H9 (cell line): ENCODE measurements at regions not wholly inside any gene's neighbourhood (a gene's known extent, or its start where the extent isn't known, plus 50 kb on each side); places are given as distances from the start of the nearest gene placed in this dataset.

Source experiments
- DNase-seq: peaks from one replicate; pipeline ENCODE4 v3.0.0-alpha.2; 2017
- H2AFZ ChIP-seq: one replicate; pipeline ENCODE4 v1.6.1; 2013; ENCODE audit warnings: mild to moderate bottlenecking, low read length, control low read depth, moderate library complexity
- H2AK5ac ChIP-seq: 2 replicates; pipeline ENCODE4 v1.6.1; 2013; ENCODE audit warnings: low read length, control low read depth, mixed read lengths; ENCODE audit not compliant: insufficient read length
- H2BK120ac ChIP-seq: one replicate; pipeline ENCODE4 v1.6.1; 2013; ENCODE audit warnings: low read depth, mild to moderate bottlenecking, low read length, control low read depth, inconsistent platforms; ENCODE audit not compliant: poor library complexity, severe bottlenecking
- H2BK12ac ChIP-seq: 2 replicates; pipeline ENCODE4 v1.6.1; 2013; ENCODE audit warnings: low read length, control low read depth, mixed read lengths, low read depth; ENCODE audit not compliant: insufficient read length
- H2BK15ac ChIP-seq: 2 replicates; pipeline ENCODE4 v1.6.1; 2013; ENCODE audit warnings: low read depth, low read length, control low read depth
- H2BK20ac ChIP-seq: one replicate; pipeline ENCODE4 v1.6.1; 2013; ENCODE audit warnings: low read depth, mild to moderate bottlenecking, low read length, control low read depth, inconsistent platforms; ENCODE audit not compliant: poor library complexity, severe bottlenecking
- H2BK5ac ChIP-seq: 2 replicates; pipeline ENCODE4 v1.6.1; 2013; ENCODE audit warnings: low read length, control low read depth, mixed read lengths; ENCODE audit not compliant: insufficient read length
- H3K14ac ChIP-seq: 2 replicates; pipeline ENCODE4 v1.6.1; 2013; ENCODE audit warnings: low read length, control low read depth; ENCODE audit not compliant: insufficient read depth
- H3K18ac ChIP-seq: 2 replicates; pipeline ENCODE4 v1.6.1; 2013; ENCODE audit warnings: low read depth, mild to moderate bottlenecking, mixed read lengths, low read length, control low read depth; ENCODE audit not compliant: insufficient read length
- H3K23ac ChIP-seq: 2 replicates; pipeline ENCODE4 v1.6.1; 2013; ENCODE audit warnings: low read length, control low read depth, mixed read lengths, low read depth; ENCODE audit not compliant: insufficient read length
- H3K23me2 ChIP-seq: 2 replicates; pipeline ENCODE4 v1.6.1; 2013; ENCODE audit warnings: low read depth, mild to moderate bottlenecking, mixed read lengths, low read length, control low read depth; ENCODE audit not compliant: insufficient read length, poor library complexity, severe bottlenecking
- H3K27ac ChIP-seq: 2 replicates; pipeline ENCODE4 v1.5.1; 2013; ENCODE audit warnings: low read length, control low read depth, mixed read lengths, low read depth; ENCODE audit not compliant: insufficient read length
- H3K27me3 ChIP-seq: 2 replicates; pipeline ENCODE4 v1.6.1; 2013; ENCODE audit warnings: low read length, control low read depth, inconsistent platforms; ENCODE audit not compliant: insufficient read depth
- H3K4ac ChIP-seq: 2 replicates; pipeline ENCODE4 v1.6.1; 2013; ENCODE audit warnings: low read depth, mild to moderate bottlenecking, control low read depth, inconsistent platforms, low read length, moderate library complexity
- H3K4me1 ChIP-seq: 2 replicates; pipeline ENCODE4 v1.6.1; 2013; ENCODE audit warnings: low read length, control low read depth, inconsistent platforms; ENCODE audit not compliant: insufficient read depth
- H3K4me2 ChIP-seq: 2 replicates; pipeline ENCODE4 v1.6.1; 2013; ENCODE audit warnings: low read length, control low read depth, mixed read lengths; ENCODE audit not compliant: insufficient read length, insufficient read depth
- H3K56ac ChIP-seq: 2 replicates; pipeline ENCODE4 v1.6.1; 2013; ENCODE audit warnings: low read depth, mild to moderate bottlenecking, mixed read lengths, low read length, control low read depth; ENCODE audit not compliant: insufficient read length
- H3K79me1 ChIP-seq: 2 replicates; pipeline ENCODE4 v1.6.1; 2013; ENCODE audit warnings: low read depth, mild to moderate bottlenecking, moderate library complexity, low read length, control low read depth, inconsistent platforms; ENCODE audit not compliant: insufficient read depth, poor library complexity, severe bottlenecking
- H3K79me2 ChIP-seq: 2 replicates; pipeline ENCODE4 v1.6.1; 2013; ENCODE audit warnings: low read length, control low read depth, inconsistent platforms; ENCODE audit not compliant: insufficient read depth
- H3K9ac ChIP-seq: 2 replicates; pipeline ENCODE4 v1.6.1; 2013; ENCODE audit warnings: low read length, control low read depth, mixed read lengths; ENCODE audit not compliant: insufficient read length; ENCODE audit errors: extremely low read depth
- H3K9me3 ChIP-seq: one replicate; pipeline ENCODE4 v1.6.1; 2013; ENCODE audit warnings: low read depth, low read length, inconsistent platforms; ENCODE audit not compliant: control insufficient read depth
- H3T11ph ChIP-seq: one replicate; pipeline ENCODE4 v1.6.1; 2013; ENCODE audit warnings: mild to moderate bottlenecking, low read length, control low read depth, inconsistent platforms
- H4K20me1 ChIP-seq: one replicate; pipeline ENCODE4 v1.6.1; 2013; ENCODE audit not compliant: control insufficient read depth, insufficient read length, insufficient read depth
- H4K5ac ChIP-seq: 2 replicates; pipeline ENCODE4 v1.6.1; 2013; ENCODE audit warnings: low read depth, mild to moderate bottlenecking, mixed read lengths, low read length, control low read depth; ENCODE audit not compliant: insufficient read length
- H4K8ac ChIP-seq: replicated peaks from 2 replicates; pipeline ENCODE4 v1.6.1; 2013; ENCODE audit warnings: low read length, control low read depth, mixed read lengths, low read depth; ENCODE audit not compliant: insufficient read length
- H4K91ac ChIP-seq: 2 replicates; pipeline ENCODE4 v1.6.1; 2013; ENCODE audit warnings: low read depth, mild to moderate bottlenecking, moderate library complexity, mixed read lengths, low read length, control low read depth; ENCODE audit not compliant: insufficient read length
- H3K27ac Mint-ChIP-seq, 3 experiments: 2 replicates in 2 of 3; 3 replicates in 1 of 3; pipeline ENCODE4 v1.8.0; 2020 to 2021; ENCODE audit warnings: mixed read lengths in 3 of 3, mild to moderate bottlenecking in 1 of 3, moderate library complexity in 1 of 3
- H3K27me3 Mint-ChIP-seq: 2 replicates; pipeline ENCODE4 v1.8.0; 2021; ENCODE audit warnings: low read depth, mild to moderate bottlenecking, moderate library complexity, mixed read lengths
- H3K36me3 Mint-ChIP-seq, 3 experiments: 2 replicates in 2 of 3; 3 replicates in 1 of 3; pipeline ENCODE4 v1.8.0; 2020 to 2021; ENCODE audit warnings: low read depth in 3 of 3, mixed read lengths in 3 of 3; ENCODE audit not compliant: insufficient read depth in 1 of 3
- H3K4me1 Mint-ChIP-seq, 2 experiments: 2 replicates each; pipeline ENCODE4 v1.8.0; 2020; ENCODE audit warnings: mixed read lengths in 2 of 2
- H3K4me3 Mint-ChIP-seq, 2 experiments: 2 replicates in 1 of 2; 3 replicates in 1 of 2; pipeline ENCODE4 v1.8.0; 2020 to 2021; ENCODE audit warnings: mild to moderate bottlenecking in 2 of 2, mixed read lengths in 2 of 2, moderate library complexity in 1 of 2
- H3K9me3 Mint-ChIP-seq, 2 experiments: 2 replicates in 1 of 2; 3 replicates in 1 of 2; pipeline ENCODE4 v1.8.0; 2020; ENCODE audit warnings: mild to moderate bottlenecking in 2 of 2, mixed read lengths in 2 of 2, moderate library complexity in 1 of 2
- CTCF ChIP-seq: fragments of 200-600 bp; sonication (generic); conservative IDR thresholded peaks from 3 replicates; pipeline ENCODE4 v1.8.0; 2021; ENCODE audit warnings: antibody characterized with exemption, mild to moderate bottlenecking
- WGBS: extraction: QIAGEN DNeasy Blood & Tissue Kit; methylation state at CpG from one replicate; pipeline ENCODE4 v1.1.7; 2013; ENCODE audit warnings: missing lambda C conversion rate, low lambda C conversion rate, mixed read lengths; ENCODE audit not compliant: insufficient read length; ENCODE audit errors: extremely low coverage; 5-methylcytosine and 5-hydroxymethylcytosine counted together

GRCh38 chr1:88488237-88488636 lies 195.8 kb upstream of the PKN2 start:
- TF ChIP-seq CTCF: no peak
- Histone ChIP-seq H3T11ph (no peak overlapping the region), H2AFZ (no peak overlapping the region), H4K91ac (no peak overlapping the region), H4K8ac (no peak overlapping the region), H3K79me2 (no peaks in the 10 kb centered on the region), H3K23ac (no peak overlapping the region), H2BK120ac (no peak overlapping the region), H3K56ac (no peak overlapping the region), H3K27ac (no peak overlapping the region), H2BK12ac (no peak overlapping the region), H3K4me1 (no peaks in the 10 kb centered on the region), H3K23me2 (no peaks in the 10 kb centered on the region), H2BK20ac (no peak overlapping the region), H3K4ac (no peak overlapping the region), H3K27me3 (no peaks in the 10 kb centered on the region), H2BK5ac (no peak overlapping the region), H3K9me3 (no peaks in the 10 kb centered on the region), H2AK5ac (no peak overlapping the region), H3K79me1 (no peaks in the 10 kb centered on the region), H4K5ac (no peak overlapping the region), H3K4me2 (no peak overlapping the region), H2BK15ac (no peak overlapping the region), H3K14ac (no peak overlapping the region), H3K9ac (no peak overlapping the region), H3K18ac (no peak overlapping the region), H4K20me1 (no peaks in the 10 kb centered on the region)
- no peaks in the 10 kb centered on the region for H3K9me3 Mint-ChIP-seq
- no CpG with 5 or more reads among the region's 4 CpGs for WGBS
- no peaks in the 10 kb centered on the region for H3K4me1 Mint-ChIP-seq
- H3K27ac Mint-ChIP-seq: 0 out of 7 replicates have a peak overlapping the region, but pooled peaks of 2 of the 3 experiments have one; percentile 45 to 53
- no peaks in the 10 kb centered on the region for H3K27me3 Mint-ChIP-seq
- H3K36me3 Mint-ChIP-seq: no peaks in the 10 kb centered on the region
- H3K4me3 Mint-ChIP-seq: no peak overlapping the region
- DNase-seq: no peak
